IMR-90 (cell line): ENCODE measurements at regions not wholly inside any gene's neighbourhood (a gene's known extent, or its start where the extent isn't known, plus 50 kb on each side); places are given as distances from the start of the nearest gene placed in this dataset.

Source experiments
- ATAC-seq: fragments of 200-7000 bp; cut with Tn5 transposase; 2 replicates; pipeline ENCODE4 v1.9.1; 2020; ENCODE audit warnings: low read depth, mild to moderate bottlenecking, moderate library complexity
- BruUV-seq: library from RNA; stranded (reverse); fragments of 400-500 nt; replicated peaks from 2 replicates; lab custom pipeline; 2021; lab: Mats Ljungman, UMichigan
- CTCF ChIA-PET: fragments of 300-600 bp; formaldehyde crosslinking; extraction: SDS; loops from one replicate; lab custom pipeline; 2021; ENCODE audit warnings: antibody characterized with exemption; lab: Yijun Ruan, JAX
- POLR2A ChIA-PET: fragments of 300-600 bp; sonication (Branson Sonifier 250); formaldehyde crosslinking; loops from one replicate; lab custom pipeline; 2022; ENCODE audit warnings: antibody characterized with exemption; ENCODE audit not compliant: unreplicated experiment; lab: Charles Lee
- DNase-seq: peaks from one replicate; pipeline ENCODE4 v3.0.0; 2013
- H2AFZ ChIP-seq: replicated peaks from 2 replicates; pipeline ENCODE3; 2013; ENCODE audit warnings: low read length, mild to moderate bottlenecking; ENCODE audit not compliant: poor library complexity
- H2AK5ac ChIP-seq: 2 replicates; pipeline ENCODE4 v1.6.1; 2013; ENCODE audit warnings: low read depth, low read length, inconsistent platforms
- H2AK9ac ChIP-seq: replicated peaks from 2 replicates; pipeline ENCODE3; 2013; ENCODE audit warnings: mild to moderate bottlenecking, low read depth, low read length, moderate library complexity; ENCODE audit not compliant: poor library complexity
- H2BK120ac ChIP-seq: 2 replicates; pipeline ENCODE4 v1.6.1; 2013; ENCODE audit warnings: low read depth, low read length, inconsistent platforms
- H2BK15ac ChIP-seq: 3 replicates; pipeline ENCODE4 v1.6.1; 2013; ENCODE audit warnings: low read depth, low read length, inconsistent platforms
- H2BK20ac ChIP-seq: 2 replicates; pipeline ENCODE4 v1.6.1; 2013; ENCODE audit warnings: low read depth, mild to moderate bottlenecking, inconsistent platforms, low read length, moderate library complexity
- H2BK5ac ChIP-seq: 2 replicates; pipeline ENCODE4 v1.6.1; 2013; ENCODE audit warnings: mild to moderate bottlenecking, low read depth, low read length, inconsistent platforms; ENCODE audit not compliant: poor library complexity, severe bottlenecking
- H3K14ac ChIP-seq: replicated peaks from 2 replicates; pipeline ENCODE4 v1.6.1; 2013; ENCODE audit warnings: low read depth, low read length, inconsistent platforms
- H3K18ac ChIP-seq: 2 replicates; pipeline ENCODE4 v1.6.1; 2013; ENCODE audit warnings: low read depth, low read length, control low read depth
- H3K23ac ChIP-seq: 2 replicates; pipeline ENCODE4 v1.6.1; 2013; ENCODE audit warnings: low read depth, low read length, inconsistent platforms
- H3K27ac ChIP-seq: 2 replicates; pipeline ENCODE4 v1.5.1; 2013; ENCODE audit warnings: mild to moderate bottlenecking, control low read depth, low read length; ENCODE audit not compliant: insufficient read depth
- H3K27me3 ChIP-seq: 2 replicates; pipeline ENCODE4 v1.6.1; 2013; ENCODE audit warnings: low read length; ENCODE audit not compliant: control insufficient read depth, insufficient read depth
- H3K36me3 ChIP-seq: 2 replicates; pipeline ENCODE4 v1.6.1; 2013; ENCODE audit warnings: low read length, mixed read lengths; ENCODE audit not compliant: control insufficient read depth, insufficient read depth
- H3K4ac ChIP-seq: 2 replicates; pipeline ENCODE4 v1.6.1; 2013; ENCODE audit warnings: low read depth, low read length, inconsistent platforms
- H3K4me1 ChIP-seq: 2 replicates; pipeline ENCODE4 v1.6.1; 2013; ENCODE audit warnings: low read length, mixed read lengths; ENCODE audit not compliant: control insufficient read depth, insufficient read depth
- H3K4me2 ChIP-seq: 2 replicates; pipeline ENCODE4 v1.6.1; 2013; ENCODE audit warnings: low read depth, mild to moderate bottlenecking, control low read depth, low read length, moderate library complexity
- H3K4me3 ChIP-seq: 2 replicates; pipeline ENCODE4 v1.5.1; 2013; ENCODE audit warnings: low read depth, mild to moderate bottlenecking, control low read depth, low read length, moderate library complexity; ENCODE audit not compliant: insufficient read depth
- H3K56ac ChIP-seq: 2 replicates; pipeline ENCODE4 v1.6.1; 2013; ENCODE audit warnings: low read length, inconsistent platforms; ENCODE audit not compliant: insufficient read depth; ENCODE audit errors: extremely low read depth
- H3K79me1 ChIP-seq, 2 experiments: 2 replicates each; pipeline ENCODE4 v1.6.1; 2013; ENCODE audit warnings: low read length in 2 of 2, inconsistent platforms in 1 of 2, low read depth in 1 of 2
- H3K9ac ChIP-seq: 2 replicates; pipeline ENCODE4 v1.6.1; 2013; ENCODE audit warnings: low read depth, low read length, control low read depth
- H3K9me1 ChIP-seq: 2 replicates; pipeline ENCODE4 v1.6.1; 2013; ENCODE audit warnings: low read length, inconsistent platforms; ENCODE audit not compliant: insufficient read depth
- H3K9me3 ChIP-seq: 2 replicates; pipeline ENCODE4 v1.6.1; 2013; ENCODE audit warnings: low read length; ENCODE audit not compliant: control insufficient read depth, insufficient read depth
- H4K20me1 ChIP-seq: 2 replicates; pipeline ENCODE4 v1.6.1; 2013; ENCODE audit warnings: low read length, inconsistent platforms; ENCODE audit not compliant: insufficient read depth
- H4K5ac ChIP-seq: 2 replicates; pipeline ENCODE4 v1.6.1; 2013; ENCODE audit warnings: mild to moderate bottlenecking, low read depth, low read length, control low read depth
- H4K8ac ChIP-seq, 2 experiments: 2 replicates each; pipeline ENCODE4 v1.6.1; 2013; ENCODE audit warnings: low read depth in 2 of 2, low read length in 2 of 2, control low read depth in 1 of 2, inconsistent platforms in 1 of 2
- H4K91ac ChIP-seq: 2 replicates; pipeline ENCODE4 v1.6.1; 2013; ENCODE audit warnings: low read depth, low read length, inconsistent platforms; ENCODE audit not compliant: insufficient read depth
- POLR2A ChIP-seq: IDR thresholded peaks from 2 replicates; pipeline ENCODE4 v1.6.1; 2012; ENCODE audit warnings: mild to moderate bottlenecking, low read depth, low read length
- WGBS, 2 experiments: methylation state at CpG; one replicate each; pipeline versions ENCODE4 v1.1.5 to v1.1.7; 2013; ENCODE audit warnings: missing lambda C conversion rate in 2 of 2; ENCODE audit not compliant: insufficient read length in 1 of 2; ENCODE audit errors: extremely low coverage in 2 of 2; 5-methylcytosine and 5-hydroxymethylcytosine counted together
- dilution Hi-C: fragments of 300-500 bp; cut with HindIII; formaldehyde crosslinking; loops from one replicate; pipeline ENCODE4 v1.14.3; 2018; ENCODE audit warnings: low sequenced_read_pairs; ENCODE audit not compliant: unreplicated experiment
- in situ Hi-C: fragments of 300-500 bp; cut with MboI; formaldehyde crosslinking; loops from 3 replicates; pipeline ENCODE4 v1.14.3; 2019; ENCODE audit warnings: low sequenced_read_pairs, inconsistent platforms, mixed read lengths
- intact Hi-C: fragments of 100-400 bp; cut with micrococcal nuclease; formaldehyde crosslinking; loops from 2 replicates; pipeline ENCODE4 v1.10.0; 2022

- no peaks in the 10 kb centered on the region for H4K20me1 ChIP-seq
- no peak overlapping the region for H3K56ac ChIP-seq
- H3K9ac ChIP-seq: no peak overlapping the region
- H3K4me3 ChIP-seq: no peak overlapping the region
- no peaks in the 10 kb centered on the region for H3K79me1 ChIP-seq
- no peak overlapping the region for H2AFZ ChIP-seq
- H2BK15ac ChIP-seq: no peak overlapping the region
- no peak overlapping the region for H2BK5ac ChIP-seq
- dilution Hi-C loops: no loop called here
- H4K8ac ChIP-seq: no peak overlapping the region
- H3K18ac ChIP-seq: no peak overlapping the region
- BruUV-seq: no TSS peak
- no peak overlapping the region for H2BK20ac ChIP-seq
- ATAC-seq (no peak), DNase-seq (no peak)
- no peak overlapping the region for H2AK9ac ChIP-seq
- peaks cover 5% of the 10 kb centered on the region; the same call in 1 of the 2 replicates for H3K27me3 ChIP-seq
- ChIA-PET CTCF (no interaction called here), POLR2A (no interaction called here)
- 100% methylated on average over 1 of the region's 4 CpGs; no CpG with 5 or more reads in 1 of the 2 experiments for WGBS, 2 experiments
- H3K4me1 ChIP-seq: peaks cover 2% of the 10 kb centered on the region
- H4K91ac ChIP-seq: no peak overlapping the region
- no peak overlapping the region for H3K4ac ChIP-seq
- no peaks in the 10 kb centered on the region for H3K9me3 ChIP-seq
- H2BK120ac ChIP-seq: no peak overlapping the region
- no peak overlapping the region for H3K4me2 ChIP-seq
- H4K5ac ChIP-seq: no peak overlapping the region
- H3K14ac ChIP-seq: no peak overlapping the region
- intact Hi-C loops: no loop called here
- no peak overlapping the region for H3K23ac ChIP-seq
- no peak for TF ChIP-seq POLR2A
- H3K36me3 ChIP-seq: no peaks in the 10 kb centered on the region
- H3K9me1 ChIP-seq: no peaks in the 10 kb centered on the region
- in situ Hi-C loops: no loop called here
- H3K27ac ChIP-seq: no peak overlapping the region
- no peak overlapping the region for H2AK5ac ChIP-seq
Measured at GRCh38 chr1:232872738-232873137, 67.5 kb downstream of the MAP10 start.
